ENCODE measurements at regions not wholly inside any gene's neighbourhood (a gene's known extent, or its start where the extent isn't known, plus 50 kb on each side); places are given as distances from the start of the nearest gene placed in this dataset.

DNA sequence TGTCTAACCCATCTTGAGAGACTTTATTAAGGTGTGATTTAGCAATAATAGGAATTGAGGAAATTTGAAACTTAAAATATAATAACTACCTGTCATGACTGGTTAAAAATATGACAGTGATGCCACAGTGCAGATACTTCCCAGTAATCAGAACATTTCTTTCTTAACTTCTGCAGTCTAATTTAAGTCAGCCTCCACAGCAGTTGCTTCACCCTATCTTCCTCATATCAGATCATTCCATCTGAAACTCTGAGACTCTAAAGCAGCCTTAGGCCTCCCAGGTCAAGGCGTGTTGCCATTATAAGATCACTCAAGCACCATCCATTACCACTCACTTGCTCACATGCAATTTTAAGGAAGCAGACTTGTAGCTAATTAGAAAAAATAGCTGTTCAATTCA, 302.2 kb downstream of the AASDHPPT start:
- no peak for TF ChIP-seq CTCF (IDR thresholded peaks at IDR 0.05)
- TF ChIP-seq POLR2AphosphoS5 (IDR thresholded peaks at IDR 0.05; ENCODE audit: insufficient read depth in 1 of 2, low read depth in 1 of 2), result no peak

All from vagina (tissue), 2 donors.